ENCODE measurements at regions not wholly inside any gene's neighbourhood (a gene's known extent, or its start where the extent isn't known, plus 50 kb on each side); places are given as distances from the start of the nearest gene placed in this dataset.
"Not testable (repeated sequence)": the region's sequence is repeated elsewhere in the genome, so short reads cannot be mapped to it uniquely, and the experiment has no call there.

- DNase-seq = no peak
Measured at GRCh38 chr12:97938031-97938430, 475.4 kb downstream of the RMST start.

DNA sequence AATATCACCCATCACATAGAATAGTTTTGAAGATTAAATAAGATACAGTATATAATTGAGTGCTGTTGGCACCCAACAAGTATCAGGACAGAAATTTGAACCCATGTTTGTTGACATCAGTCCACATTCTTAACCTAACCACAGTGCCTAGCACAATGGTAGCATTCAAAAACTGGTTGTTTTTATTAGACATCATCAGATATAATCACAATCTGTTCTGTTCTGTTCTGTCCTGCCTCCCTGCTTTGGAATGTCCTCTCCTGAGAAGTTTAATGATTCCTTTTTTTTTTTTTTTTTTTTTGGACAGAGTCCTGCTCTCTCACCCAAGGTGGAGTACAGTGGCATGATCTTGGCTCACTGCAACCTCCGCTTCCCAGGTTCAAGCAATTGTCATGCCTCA, 476.6 kb downstream of the RMST start:
- DNase-seq = no peak

DNA sequence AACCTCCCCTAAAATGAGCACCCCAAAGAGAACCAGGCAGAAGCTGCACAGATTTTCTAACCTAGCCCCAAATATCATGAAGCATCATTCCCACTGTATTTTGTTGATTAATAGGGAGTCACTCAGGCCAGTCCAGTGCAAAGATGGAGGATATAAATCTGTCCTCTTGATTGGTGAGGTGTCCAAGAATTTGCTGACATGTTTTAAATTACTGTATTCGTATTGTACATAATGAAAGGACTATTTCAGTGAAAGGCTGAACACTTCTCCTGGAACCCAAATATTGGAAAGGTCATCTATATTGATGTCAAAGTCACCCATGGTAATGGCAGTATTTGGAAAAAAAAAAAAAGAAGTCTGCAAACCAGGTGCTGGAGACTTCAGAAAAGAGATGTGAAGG, 477.5 kb downstream of the RMST start:
- no peak for DNase-seq

DNA sequence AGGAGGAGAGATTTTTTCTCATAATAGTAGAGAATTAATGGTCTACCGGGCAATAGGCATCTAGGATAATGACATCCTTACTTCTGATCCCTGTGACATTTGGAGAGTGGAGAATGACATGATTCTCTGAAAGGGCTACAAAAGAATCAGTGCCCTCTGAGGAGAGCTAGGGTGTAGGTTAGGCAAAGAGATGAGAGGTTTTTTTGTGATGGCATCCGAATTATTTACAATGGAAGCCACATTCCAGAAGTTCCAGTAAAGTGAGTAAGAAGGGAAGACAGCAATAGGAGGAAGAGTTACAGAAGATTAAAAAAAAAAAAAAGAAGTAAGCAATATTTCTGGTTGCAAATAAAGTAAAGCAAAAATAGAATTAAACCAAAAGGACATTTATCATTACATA, 478.0 kb downstream of the RMST start:
- DNase-seq = no peak

GRCh38 chr12:97941686-97942354, 479.2 kb downstream of the RMST start:
- no peak for DNase-seq

DNA sequence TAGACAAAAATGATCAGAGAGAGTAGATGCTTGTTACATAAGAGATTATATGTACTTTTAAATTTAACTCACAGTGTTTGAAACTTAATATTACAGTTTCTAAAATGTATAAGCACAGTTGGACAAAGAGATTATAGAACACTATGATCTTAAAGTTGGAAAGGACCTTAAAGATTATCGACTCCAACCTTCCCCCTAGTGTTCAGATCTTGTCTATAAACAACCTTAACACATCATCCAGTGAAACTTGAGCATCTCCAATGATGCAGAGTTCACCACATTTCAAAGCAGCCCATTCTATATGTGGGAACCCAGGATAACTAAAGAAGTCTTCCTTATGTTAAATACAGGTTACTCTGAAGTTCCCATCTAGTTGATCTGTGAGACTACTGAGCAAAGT, 480.8 kb downstream of the RMST start:
- DNase-seq = no peak

- DNase-seq = no peak
Measured at GRCh38 chr12:97944576-97944975, 482.0 kb downstream of the RMST start.

- no peak for DNase-seq
Measured at GRCh38 chr12:97946701-97947100, 484.1 kb downstream of the RMST start.

DNA sequence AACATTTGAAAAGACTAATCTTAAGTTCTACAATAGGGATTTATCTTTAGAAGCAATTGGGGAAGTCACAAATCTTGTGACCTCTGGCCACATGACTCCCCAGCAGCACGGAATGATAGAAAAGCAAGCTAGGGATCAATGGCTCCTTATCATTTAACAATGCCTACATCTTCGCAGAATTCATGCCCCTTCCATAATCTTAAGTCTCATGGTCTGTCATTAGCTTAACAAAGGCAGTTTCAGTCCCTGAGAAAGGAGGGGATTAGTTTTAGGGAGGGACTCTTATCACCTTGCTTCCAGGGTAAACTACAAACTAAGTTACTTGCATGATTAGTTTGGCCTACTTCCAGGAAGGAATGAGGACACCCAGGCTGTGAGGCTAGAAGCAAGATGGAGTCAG, 486.0 kb downstream of the RMST start:
- no peak for DNase-seq

GRCh38 chr12:97951239-97951638, 488.6 kb downstream of the RMST start:
- no peak for DNase-seq

DNA sequence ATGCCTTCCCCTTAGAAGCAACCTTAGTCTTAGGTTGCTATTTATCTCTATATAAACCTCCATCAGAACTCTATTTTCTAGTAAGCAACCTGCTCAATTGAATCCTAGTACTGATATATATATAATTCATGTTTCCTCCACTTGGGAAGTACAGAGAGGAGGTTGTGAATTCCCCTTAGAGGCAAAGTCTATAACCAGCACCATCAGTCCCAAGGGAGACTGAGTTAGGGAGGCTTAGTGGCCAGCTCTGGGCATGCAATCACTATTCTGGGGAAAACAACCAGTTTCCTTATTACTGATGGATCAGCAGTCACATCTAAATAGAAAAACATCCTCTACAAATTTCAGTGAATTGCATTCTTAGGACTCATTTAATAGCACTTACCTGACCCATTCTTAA, 489.1 kb downstream of the RMST start:
- no peak for DNase-seq

DNA sequence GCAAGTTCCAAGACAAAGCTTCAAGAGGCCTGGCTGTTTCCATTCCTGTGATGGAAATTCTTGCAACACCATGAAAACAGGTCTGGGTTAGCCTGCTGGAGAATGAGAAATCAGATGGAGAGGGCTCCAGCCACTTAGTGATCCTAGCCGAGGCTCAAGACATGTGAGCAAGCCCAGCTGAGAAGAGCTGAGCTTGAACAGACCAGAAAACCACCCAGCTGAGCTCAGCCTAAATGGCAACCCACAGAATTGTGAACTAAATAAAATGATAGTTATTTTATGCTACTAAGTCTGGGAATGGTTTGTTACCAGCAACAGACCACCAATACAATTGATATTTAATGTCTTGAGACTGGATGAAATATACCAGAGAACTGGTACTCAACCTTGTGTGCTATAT, 494.5 kb downstream of the RMST start:
- DNase-seq = no peak

DNA sequence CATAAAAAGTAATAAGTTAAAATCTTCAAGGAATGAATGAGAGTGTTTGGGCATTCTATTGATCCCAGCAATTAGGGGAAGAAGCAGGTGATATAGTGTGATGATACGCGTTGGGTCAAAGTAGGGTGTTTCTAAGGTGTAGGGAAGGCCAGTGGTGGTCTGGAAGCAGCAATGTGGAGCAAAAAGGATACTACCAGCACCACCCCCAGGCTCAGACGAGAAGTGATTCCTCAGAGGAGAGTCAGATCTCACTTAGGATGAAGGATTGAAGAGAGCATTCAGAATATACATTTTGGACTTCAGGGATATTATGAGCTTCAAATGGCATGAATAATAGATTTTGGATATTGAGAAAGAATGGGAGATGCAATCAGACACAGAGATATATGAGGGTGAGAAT, 497.6 kb downstream of the RMST start:
- DNase-seq = no peak

DNA sequence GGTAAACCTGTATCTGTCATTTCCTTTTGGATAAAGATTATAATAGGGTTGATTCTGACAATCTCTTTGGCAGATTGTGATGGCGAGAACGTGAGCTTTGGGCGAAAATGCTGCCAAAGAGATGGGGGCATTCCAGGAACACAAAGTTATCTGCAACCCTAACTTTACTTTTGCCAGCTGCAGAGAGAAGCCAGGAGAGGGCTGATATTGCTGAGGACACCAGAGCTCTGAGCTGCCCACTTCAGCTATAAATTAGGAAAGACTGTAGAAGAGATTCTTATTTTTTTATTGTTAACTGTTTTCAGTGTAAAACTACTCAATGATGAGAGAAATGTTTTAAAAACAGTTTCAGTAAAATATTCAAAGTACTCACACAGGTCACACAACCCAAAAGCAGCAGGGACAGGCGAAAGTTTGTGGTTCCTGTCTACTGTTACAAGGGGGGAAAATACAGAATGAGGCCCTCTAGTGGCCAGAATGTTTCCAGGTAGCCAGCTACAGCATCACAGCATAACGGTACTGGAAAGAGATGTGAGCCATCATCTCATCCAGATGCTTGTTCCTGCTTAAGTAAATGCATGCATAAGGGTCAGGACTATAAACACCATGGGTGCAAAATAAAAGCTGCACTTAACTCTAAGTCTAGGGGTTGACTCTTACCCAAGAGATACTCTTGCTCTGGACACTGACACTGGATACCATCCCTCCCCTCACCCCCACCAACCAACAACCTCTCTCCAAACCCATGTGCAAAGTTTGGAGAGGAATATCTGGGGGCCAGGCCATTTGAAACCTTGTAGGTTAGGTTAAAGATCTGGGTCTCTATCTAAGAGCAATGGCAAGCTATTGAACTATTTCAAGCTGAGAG, 498.4 kb downstream of the RMST start:
- no peak for DNase-seq

DNA sequence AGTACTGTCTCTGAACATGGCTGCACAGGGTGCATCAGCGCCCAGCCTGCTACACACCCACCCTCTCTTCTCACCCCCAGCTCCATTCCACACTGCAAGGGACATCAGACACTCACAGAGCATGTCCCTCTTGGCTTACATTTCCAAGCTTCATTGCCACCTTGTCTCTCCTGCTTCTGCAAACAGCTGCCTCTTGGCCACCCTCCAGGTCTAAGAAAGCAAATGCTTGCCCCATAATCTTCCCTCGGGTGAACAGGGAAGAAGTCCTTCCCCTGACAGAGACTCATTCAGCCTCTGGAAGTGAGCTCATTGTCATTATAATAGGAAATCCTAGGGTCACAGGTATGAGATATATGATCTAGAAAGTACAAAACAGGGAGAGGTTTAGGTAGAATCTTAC, 505.2 kb downstream of the RMST start:
- no peak for DNase-seq

GRCh38 chr12:97968641-97969197, 506.1 kb downstream of the RMST start:
- no peak for DNase-seq

DNA sequence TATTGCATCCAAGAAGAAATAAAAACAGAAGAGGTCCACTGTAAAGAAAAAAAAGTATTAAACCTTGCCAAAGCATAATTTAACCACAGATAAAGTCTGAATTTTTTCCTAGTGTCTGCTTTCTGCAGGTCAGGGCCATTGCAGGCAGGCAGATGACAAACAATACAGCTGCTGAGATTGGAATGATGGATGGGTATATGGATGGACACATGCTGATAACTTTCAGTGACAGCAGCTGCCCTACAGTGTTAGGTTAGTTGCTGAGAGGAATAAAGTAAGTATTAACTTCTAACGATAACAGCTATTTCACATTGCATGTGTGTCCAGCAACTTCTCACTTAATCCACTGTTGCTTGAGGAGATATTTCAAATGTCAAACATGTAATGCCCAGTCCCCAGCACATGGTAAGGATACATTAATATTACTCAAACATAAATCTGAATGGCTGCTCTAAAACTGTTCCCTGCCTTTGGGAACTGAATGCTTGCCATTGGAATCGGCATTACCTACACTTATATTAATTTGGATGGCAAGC, 515.3 kb downstream of the RMST start:
- DNase-seq = no peak

- no peak for DNase-seq
Measured at GRCh38 chr12:97982684-97983083, 520.1 kb downstream of the RMST start.

DNA sequence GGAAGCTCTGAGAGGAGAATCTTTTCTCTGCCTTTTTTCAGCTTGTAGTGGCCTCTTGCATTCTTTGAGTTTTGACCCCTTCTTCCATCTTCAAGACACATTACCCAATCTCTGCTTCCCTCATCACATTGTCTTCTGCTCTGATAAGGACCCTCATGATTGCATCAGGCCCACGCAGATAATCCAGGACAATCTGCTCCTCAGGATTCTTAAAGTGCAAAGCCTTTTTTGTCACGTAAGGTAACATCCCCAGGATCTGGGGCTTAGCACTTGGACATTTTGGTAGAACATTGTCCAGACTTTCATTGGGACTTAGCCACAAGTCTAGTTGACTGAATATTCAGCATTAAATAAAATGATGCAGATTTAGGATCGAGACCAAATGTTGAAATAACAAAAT, 521.2 kb downstream of the RMST start:
- DNase-seq = no peak

DNA sequence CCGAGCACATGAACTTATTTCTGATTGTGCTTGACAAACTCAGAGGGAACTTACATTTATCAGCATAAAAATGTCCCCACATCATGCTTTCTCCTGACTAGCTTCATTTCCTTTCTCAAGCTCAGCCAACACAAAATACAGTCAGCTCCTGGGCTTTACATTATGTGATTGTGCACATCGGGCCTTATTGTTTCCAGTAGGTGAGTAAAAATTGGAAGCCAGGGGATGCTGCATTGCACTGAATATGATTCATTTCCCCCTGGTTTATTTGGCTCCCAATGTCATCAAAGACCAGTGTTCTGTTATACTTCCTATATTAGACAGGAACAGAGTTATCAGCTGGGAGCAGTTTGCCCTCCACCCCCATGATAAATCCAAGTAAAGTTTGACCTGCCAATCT, 521.8 kb downstream of the RMST start:
- DNase-seq = no peak

DNA sequence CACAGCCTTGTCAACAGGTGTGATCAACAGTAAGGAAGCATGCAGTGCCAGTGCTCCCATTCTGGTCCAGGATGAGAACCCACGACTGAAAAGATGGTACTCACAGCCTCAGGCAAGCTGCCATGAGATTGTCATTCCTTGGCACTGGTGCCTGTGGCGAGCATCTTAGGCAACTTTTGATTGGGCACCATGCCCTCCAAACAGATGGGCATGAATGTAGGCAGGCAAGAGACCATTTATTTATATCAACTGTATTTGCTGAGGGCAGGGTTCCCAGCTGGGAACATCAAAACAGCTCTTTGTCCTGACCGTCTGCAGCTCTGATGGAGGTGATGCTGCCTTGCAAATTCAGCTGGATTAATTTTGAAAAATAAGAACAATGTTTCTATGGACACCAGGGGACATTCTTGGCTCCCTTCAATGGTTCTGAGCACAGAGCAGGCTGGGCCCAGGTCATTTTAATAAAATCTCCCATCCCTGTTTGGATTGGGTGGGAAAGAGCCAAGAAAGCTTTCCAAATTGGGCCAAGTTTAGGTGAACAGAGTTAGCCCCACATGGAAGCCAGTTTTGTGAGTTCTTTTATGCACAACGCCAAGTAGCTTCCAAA, 522.5 kb downstream of the RMST start:
- DNase-seq = no peak

- no peak for DNase-seq
Measured at GRCh38 chr12:97985834-97986233, 523.2 kb downstream of the RMST start.

- DNase-seq = not testable (repeated sequence)
Measured at GRCh38 chr12:97988588-97988987, 526.0 kb downstream of the RMST start.
